ENCODE measurements at regions not wholly inside any gene's neighbourhood (a gene's known extent, or its start where the extent isn't known, plus 50 kb on each side); places are given as distances from the start of the nearest gene placed in this dataset.
"Not testable (repeated sequence)": the region's sequence is repeated elsewhere in the genome, so short reads cannot be mapped to it uniquely, and the experiment has no call there.

- ATAC-seq (ENCODE audit: low FRiP score in 2 of 2) (no peak), DNase-seq (no peak)
- Histone ChIP-seq H3K27me3 (no peaks in the 10 kb centered on the region), H3K4me1 (no peaks in the 10 kb centered on the region), H3K36me3 (no peaks in the 10 kb centered on the region), H3K4me3 (no peak overlapping the region), H3K27ac (no peak overlapping the region), H3K9me3 (no peaks in the 10 kb centered on the region)
- TF ChIP-seq CTCF (IDR thresholded peaks at IDR 0.05) = no peak
- TF ChIP-seq POLR2A (IDR thresholded peaks at IDR 0.05) = no peak
- no peak for TF ChIP-seq EP300 (IDR thresholded peaks at IDR 0.05)
- no peak for TF ChIP-seq POLR2AphosphoS5 (IDR thresholded peaks at IDR 0.05)
- 67 to 74% methylated on average over 4 of the region's 4 CpGs for WGBS, 2 donors
Observed at GRCh38 chr4:19214591-19215186, 1037.0 kb upstream of the SLIT2 start.

- ATAC-seq (ENCODE audit: low FRiP score in 2 of 2) (no peak), DNase-seq (no peak)
- H3K27me3 ChIP-seq = no peaks in the 10 kb centered on the region
- no peak for TF ChIP-seq EP300 (IDR thresholded peaks at IDR 0.05)
- no peak for TF ChIP-seq POLR2A (IDR thresholded peaks at IDR 0.05)
- TF ChIP-seq CTCF (IDR thresholded peaks at IDR 0.05) = no peak
- TF ChIP-seq POLR2AphosphoS5 (IDR thresholded peaks at IDR 0.05) = no peak
- H3K4me3 ChIP-seq = no peak overlapping the region
- WGBS, 2 donors = 26 to 39% methylated on average over 3 of the region's 3 CpGs
- H3K36me3 ChIP-seq = no peaks in the 10 kb centered on the region
- H3K9me3 ChIP-seq = no peaks in the 10 kb centered on the region
- no peak overlapping the region for H3K27ac ChIP-seq
- H3K4me1 ChIP-seq = no peaks in the 10 kb centered on the region
Observed at GRCh38 chr4:19213388-19213787, 1038.3 kb upstream of the SLIT2 start.

GRCh38 chr4:19205853-19206252, 1045.9 kb upstream of the SLIT2 start:
- TF ChIP-seq POLR2AphosphoS5 (IDR thresholded peaks at IDR 0.05) = no peak
- TF ChIP-seq EP300 (IDR thresholded peaks at IDR 0.05) = no peak
- no peak for TF ChIP-seq POLR2A (IDR thresholded peaks at IDR 0.05)
- no peak for TF ChIP-seq CTCF (IDR thresholded peaks at IDR 0.05)
- no peak overlapping the region for H3K27ac ChIP-seq
- 53 to 72% methylated on average over 2 of the region's 2 CpGs for WGBS, 2 donors
- H3K4me3 ChIP-seq = no peak overlapping the region
- no peaks in the 10 kb centered on the region for H3K27me3 ChIP-seq
- ATAC-seq (ENCODE audit: low FRiP score in 2 of 2) (no peak), DNase-seq (no peak)
- H3K4me1 ChIP-seq = no peaks in the 10 kb centered on the region
- H3K36me3 ChIP-seq = no peaks in the 10 kb centered on the region
- peaks cover 0 to 6% (median 0%) of the 10 kb centered on the region in 4 donors for H3K9me3 ChIP-seq

GRCh38 chr4:19197838-19198237, 1053.9 kb upstream of the SLIT2 start:
- not testable (repeated sequence) for H3K9me3 ChIP-seq; H3K27me3 ChIP-seq; ATAC-seq (ENCODE audit: low FRiP score in 2 of 2); H3K4me3 ChIP-seq; H3K36me3 ChIP-seq; H3K27ac ChIP-seq; H3K4me1 ChIP-seq
- 87 to 89% methylated on average over 15 to 17 of the region's 17 CpGs for WGBS, 2 donors
- peak in 1 of 2 donors; percentile 30 for DNase-seq

GRCh38 chr4:19195696-19196095, 1056.0 kb upstream of the SLIT2 start:
- ATAC-seq (ENCODE audit: low FRiP score in 2 of 2) (no peak), DNase-seq (no peak)
- no peak overlapping the region for H3K27ac ChIP-seq
- H3K4me3 ChIP-seq = no peak overlapping the region
- no peaks in the 10 kb centered on the region for H3K9me3 ChIP-seq
- H3K27me3 ChIP-seq = no peaks in the 10 kb centered on the region
- WGBS, 2 donors = 45 to 57% methylated on average over 2 of the region's 2 CpGs
- H3K4me1 ChIP-seq = no peaks in the 10 kb centered on the region
- no peaks in the 10 kb centered on the region for H3K36me3 ChIP-seq
- TF ChIP-seq EP300 (IDR thresholded peaks at IDR 0.05) (no peak), CTCF (IDR thresholded peaks at IDR 0.05) (no peak), POLR2AphosphoS5 (IDR thresholded peaks at IDR 0.05) (no peak), POLR2A (IDR thresholded peaks at IDR 0.05) (no peak)
